ENCODE measurements at regions not wholly inside any gene's neighbourhood (a gene's known extent, or its start where the extent isn't known, plus 50 kb on each side); places are given as distances from the start of the nearest gene placed in this dataset.
A peak's percentile ranks its signal among the peaks of the same experiment; 100 is the strongest.

- peaks cover 8% of the 10 kb centered on the region for H3K4me1 Mint-ChIP-seq (ENCODE audit: low read depth, unreplicated experiment)
- no peak for FAIRE-seq
- H3K79me2 ChIP-seq (ENCODE audit: insufficient read depth, low read length): no peaks in the 10 kb centered on the region
- no peaks in the 10 kb centered on the region for H3K27me3 ChIP-seq (ENCODE audit: insufficient read depth, low read length)
- H3K27ac ChIP-seq (ENCODE audit: low read depth, low read length): no peak overlapping the region
- H2AFZ ChIP-seq (ENCODE audit: low read depth, low read length): no peak overlapping the region
- TF ChIP-seq CTCF (IDR thresholded peaks at IDR 0.05; ENCODE audit: insufficient read depth, low read depth, low read length): no peak
- no peak for TF ChIP-seq EZH2 (IDR thresholded peaks at IDR 0.05; ENCODE audit: insufficient read depth, low read length)
- no peak overlapping the region for H3K4me2 ChIP-seq (ENCODE audit: low read length)
- H4K20me1 ChIP-seq (ENCODE audit: insufficient read depth, low read length): no peaks in the 10 kb centered on the region
- H3K4me1 ChIP-seq (ENCODE audit: insufficient read depth, low read length): peaks cover 6% of the 10 kb centered on the region
- no peak for DNase-seq (ENCODE audit: low read depth)
- H3K27me3 Mint-ChIP-seq (ENCODE audit: low read depth, unreplicated experiment): no peaks in the 10 kb centered on the region
- no peak overlapping the region for H3K27ac Mint-ChIP-seq (ENCODE audit: unreplicated experiment)
- no peaks in the 10 kb centered on the region for H3K9me3 ChIP-seq (ENCODE audit: insufficient read depth, low read depth, low read length)
- no peaks in the 10 kb centered on the region for H3K9me3 Mint-ChIP-seq (ENCODE audit: unreplicated experiment)
- H3K4me3 ChIP-seq (ENCODE audit: insufficient read depth, low read depth, low read length): no peak overlapping the region
- H3K4me3 Mint-ChIP-seq (ENCODE audit: unreplicated experiment): no peak overlapping the region
- peaks cover 1% of the 10 kb centered on the region for H3K36me3 Mint-ChIP-seq (ENCODE audit: low read depth, unreplicated experiment)
- H3K9ac ChIP-seq (ENCODE audit: low read length): no peak overlapping the region
- no peaks in the 10 kb centered on the region for H3K36me3 ChIP-seq (ENCODE audit: insufficient read depth, low read length)
Observed at GRCh38 chr6:139964737-139965136, 590.3 kb upstream of the CITED2 start.

GRCh38 chr6:139962654-139963347, 588.4 kb upstream of the CITED2 start:
- Histone ChIP-seq H3K79me2 (ENCODE audit: insufficient read depth, low read length) (no peaks in the 10 kb centered on the region), H3K27me3 (ENCODE audit: insufficient read depth, low read length) (no peaks in the 10 kb centered on the region), H3K9ac (ENCODE audit: low read length) (no peak overlapping the region), H3K9me3 (ENCODE audit: insufficient read depth, low read depth, low read length) (no peaks in the 10 kb centered on the region), H4K20me1 (ENCODE audit: insufficient read depth, low read length) (no peaks in the 10 kb centered on the region), H3K27ac (ENCODE audit: low read depth, low read length) (no peak overlapping the region), H3K36me3 (ENCODE audit: insufficient read depth, low read length) (no peaks in the 10 kb centered on the region), H3K4me3 (ENCODE audit: insufficient read depth, low read depth, low read length) (no peak overlapping the region), H3K4me1 (ENCODE audit: insufficient read depth, low read length) (peaks cover 6% of the 10 kb centered on the region), H2AFZ (ENCODE audit: low read depth, low read length) (no peak overlapping the region), H3K4me2 (ENCODE audit: low read length) (no peak overlapping the region)
- no peak overlapping the region for H3K4me3 Mint-ChIP-seq (ENCODE audit: unreplicated experiment)
- H3K27ac Mint-ChIP-seq (ENCODE audit: unreplicated experiment): no peak overlapping the region
- peaks cover 6% of the 10 kb centered on the region for H3K4me1 Mint-ChIP-seq (ENCODE audit: low read depth, unreplicated experiment)
- H3K36me3 Mint-ChIP-seq (ENCODE audit: low read depth, unreplicated experiment): no peaks in the 10 kb centered on the region
- H3K27me3 Mint-ChIP-seq (ENCODE audit: low read depth, unreplicated experiment): no peaks in the 10 kb centered on the region
- DNase-seq (ENCODE audit: low read depth): no peak
- peak; percentile 43 for FAIRE-seq
- TF ChIP-seq EZH2 (IDR thresholded peaks at IDR 0.05; ENCODE audit: insufficient read depth, low read length): no peak
- TF ChIP-seq CTCF (IDR thresholded peaks at IDR 0.05; ENCODE audit: insufficient read depth, low read depth, low read length): no peak
- H3K9me3 Mint-ChIP-seq (ENCODE audit: unreplicated experiment): no peaks in the 10 kb centered on the region

GRCh38 chr6:139961190-139961589, 586.7 kb upstream of the CITED2 start:
- FAIRE-seq (no peak), DNase-seq (ENCODE audit: low read depth) (no peak)
- Mint-ChIP-seq H3K27me3 (ENCODE audit: low read depth, unreplicated experiment) (no peaks in the 10 kb centered on the region), H3K4me3 (ENCODE audit: unreplicated experiment) (no peak overlapping the region), H3K4me1 (ENCODE audit: low read depth, unreplicated experiment) (peaks cover 6% of the 10 kb centered on the region), H3K9me3 (ENCODE audit: unreplicated experiment) (no peaks in the 10 kb centered on the region), H3K27ac (ENCODE audit: unreplicated experiment) (no peak overlapping the region), H3K36me3 (ENCODE audit: low read depth, unreplicated experiment) (no peaks in the 10 kb centered on the region)
- H3K36me3 ChIP-seq (ENCODE audit: insufficient read depth, low read length): no peaks in the 10 kb centered on the region
- H3K4me3 ChIP-seq (ENCODE audit: insufficient read depth, low read depth, low read length): no peak overlapping the region
- H3K27me3 ChIP-seq (ENCODE audit: insufficient read depth, low read length): no peaks in the 10 kb centered on the region
- TF ChIP-seq EZH2 (IDR thresholded peaks at IDR 0.05; ENCODE audit: insufficient read depth, low read length) (no peak), CTCF (IDR thresholded peaks at IDR 0.05; ENCODE audit: insufficient read depth, low read depth, low read length) (no peak)
- H4K20me1 ChIP-seq (ENCODE audit: insufficient read depth, low read length): no peaks in the 10 kb centered on the region
- no peak overlapping the region for H3K27ac ChIP-seq (ENCODE audit: low read depth, low read length)
- peaks cover 6% of the 10 kb centered on the region for H3K4me1 ChIP-seq (ENCODE audit: insufficient read depth, low read length)
- no peaks in the 10 kb centered on the region for H3K9me3 ChIP-seq (ENCODE audit: insufficient read depth, low read depth, low read length)
- H3K9ac ChIP-seq (ENCODE audit: low read length): no peak overlapping the region
- H2AFZ ChIP-seq (ENCODE audit: low read depth, low read length): no peak overlapping the region
- H3K79me2 ChIP-seq (ENCODE audit: insufficient read depth, low read length): no peaks in the 10 kb centered on the region
- no peak overlapping the region for H3K4me2 ChIP-seq (ENCODE audit: low read length)
